Aorta (tissue), 5 donors: ENCODE measurements at regions not wholly inside any gene's neighbourhood (a gene's known extent, or its start where the extent isn't known, plus 50 kb on each side); places are given as distances from the start of the nearest gene placed in this dataset.

Experiments used
- ATAC-seq: fragments of 200-7000 bp; cut with Tn5 transposase; one replicate; pipeline ENCODE4 v1.9.1; 2022; ENCODE audit warnings: moderate library complexity; ENCODE audit not compliant: low FRiP score
- DNase-seq, 2 donors: peaks; one replicate each; pipeline ENCODE4 v3.0.0-alpha.2; 2020
- H3K27ac ChIP-seq, 2 donors: one replicate each; pipeline ENCODE4 v1.5.1; 2013; ENCODE audit warnings: low read length in 2 of 2, mild to moderate bottlenecking in 2 of 2, moderate library complexity in 2 of 2, control low read depth in 1 of 2, inconsistent platforms in 1 of 2, low read depth in 1 of 2
- H3K27me3 ChIP-seq, 2 donors: one replicate each; pipeline ENCODE4 v1.6.1; 2013; ENCODE audit warnings: control low read depth in 1 of 2, low read length in 1 of 2, mild to moderate bottlenecking in 1 of 2, moderate library complexity in 1 of 2; ENCODE audit not compliant: insufficient read depth in 2 of 2, control insufficient read depth in 1 of 2
- H3K36me3 ChIP-seq, 2 donors: one replicate each; pipeline ENCODE4 v1.6.1; 2013; ENCODE audit warnings: control low read depth in 1 of 2, low read length in 1 of 2, mild to moderate bottlenecking in 1 of 2; ENCODE audit not compliant: insufficient read depth in 2 of 2, control insufficient read depth in 1 of 2
- H3K4me1 ChIP-seq, 2 donors: one replicate each; pipeline ENCODE4 v1.6.1; 2013; ENCODE audit warnings: low read length in 2 of 2, control low read depth in 1 of 2, mild to moderate bottlenecking in 1 of 2, moderate library complexity in 1 of 2; ENCODE audit not compliant: insufficient read depth in 2 of 2, control insufficient read depth in 1 of 2
- H3K4me3 ChIP-seq, 2 donors: one replicate each; pipeline ENCODE4 v1.5.1; 2013; ENCODE audit warnings: low read length in 2 of 2, control low read depth in 1 of 2, mild to moderate bottlenecking in 1 of 2
- H3K9me3 ChIP-seq: one replicate; pipeline ENCODE4 v1.6.1; 2013; ENCODE audit warnings: mild to moderate bottlenecking, low read length; ENCODE audit not compliant: control insufficient read depth
- WGBS, 2 donors: extraction: QIAGEN DNeasy Blood & Tissue Kit; methylation state at CpG; one replicate each; pipeline ENCODE4 v1.1.7; 2013; 5-methylcytosine and 5-hydroxymethylcytosine counted together
- intact Hi-C, 2 donors: fragments of 100-400 bp; cut with DNase I; formaldehyde crosslinking; loops; one replicate each; pipeline versions ENCODE4 v1.14.2 to v1.15.0; 2022
- donor health status: healthy with polysubstance abuse.
- donor health status: Bipolar disorder and iron deficiency.
- donor health status: DM: no; HTN: no; CAD: no.
- donor health status: DM: no; HTN: no; CAD: no.
- donor health status: DM: yes; HTN: yes; CAD: no.

- DNase-seq (no peak), ATAC-seq (no peak)
- H3K36me3 ChIP-seq = peaks cover 0 to 2% of the 10 kb centered on the region in 2 donors
Measured at GRCh38 chr2:120981443-120981842, 245.8 kb downstream of the GLI2 start.

GRCh38 chr2:120982598-120982997 is 246.9 kb downstream of the GLI2 start:
- Histone ChIP-seq H3K4me1 (no peaks in the 10 kb centered on the region), H3K27me3 (no peaks in the 10 kb centered on the region), H3K27ac (no peak overlapping the region), H3K9me3 (no peaks in the 10 kb centered on the region), H3K4me3 (no peak overlapping the region), H3K36me3 (peaks cover 2 to 3% of the 10 kb centered on the region in 2 donors)
- WGBS, 2 donors = 82 to 84% methylated on average over 20 of the region's 20 CpGs
- ATAC-seq (no peak), DNase-seq (peak in 1 of 2 donors; percentile 49)
- intact Hi-C loops = no loop called here

More at GRCh38 chr2:120981443-120981842, 245.8 kb downstream of the GLI2 start:
- Histone ChIP-seq H3K9me3 (no peaks in the 10 kb centered on the region), H3K4me1 (no peaks in the 10 kb centered on the region), H3K27ac (no peak overlapping the region), H3K4me3 (no peak overlapping the region), H3K27me3 (no peaks in the 10 kb centered on the region)
- intact Hi-C loops = no loop called here
- WGBS, 2 donors = 80 to 89% methylated on average over 4 of the region's 4 CpGs

GRCh38 chr2:120983344-120983743 is 247.7 kb downstream of the GLI2 start:
- no peaks in the 10 kb centered on the region for H3K9me3 ChIP-seq
- ATAC-seq = no peak
- 56 to 59% methylated on average over 6 of the region's 6 CpGs for WGBS, 2 donors
- no peaks in the 10 kb centered on the region for H3K4me1 ChIP-seq
- no peak for DNase-seq
- peaks cover 3 to 4% of the 10 kb centered on the region in 2 donors for H3K36me3 ChIP-seq
- intact Hi-C loops = no loop called here
- H3K27me3 ChIP-seq = no peaks in the 10 kb centered on the region
- H3K4me3 ChIP-seq = no peak overlapping the region
- no peak overlapping the region for H3K27ac ChIP-seq

GRCh38 chr2:120984046-120984445 is 248.4 kb downstream of the GLI2 start:
- no peak overlapping the region for H3K27ac ChIP-seq
- intact Hi-C loops = no loop called here

GRCh38 chr2:120984452-120985173 is 248.9 kb downstream of the GLI2 start:
- 94 to 96% methylated on average over 28 of the region's 28 CpGs for WGBS, 2 donors
- no peak for ATAC-seq
- Histone ChIP-seq H3K4me1 (no peaks in the 10 kb centered on the region), H3K27me3 (no peaks in the 10 kb centered on the region), H3K9me3 (no peaks in the 10 kb centered on the region), H3K4me3 (no peak overlapping the region), H3K27ac (no peak overlapping the region), H3K36me3 (peaks cover 3 to 11% of the 10 kb centered on the region in 2 donors)
- intact Hi-C loops = no loop called here
- peak in 1 of 2 donors; percentile 53 for DNase-seq

More at GRCh38 chr2:120984046-120984445, 248.4 kb downstream of the GLI2 start:
- 88% methylated on average over 8 of the region's 8 CpGs for WGBS, 2 donors
- no peaks in the 10 kb centered on the region for H3K4me1 ChIP-seq
- peaks cover 3 to 8% of the 10 kb centered on the region in 2 donors for H3K36me3 ChIP-seq
- no peak for ATAC-seq
- H3K27me3 ChIP-seq = no peaks in the 10 kb centered on the region
- DNase-seq = peak in 1 of 2 donors; percentile 42
- H3K4me3 ChIP-seq = no peak overlapping the region
- H3K9me3 ChIP-seq = no peaks in the 10 kb centered on the region

GRCh38 chr2:120985174-120985996 is 249.7 kb downstream of the GLI2 start:
- intact Hi-C loops = no loop called here
- H3K9me3 ChIP-seq = no peaks in the 10 kb centered on the region
- peaks cover 3 to 11% of the 10 kb centered on the region in 2 donors for H3K36me3 ChIP-seq
- WGBS, 2 donors = 92 to 97% methylated on average over 12 of the region's 12 CpGs
- DNase-seq = peak in 1 of 2 donors; percentile 59
- no peaks in the 10 kb centered on the region for H3K27me3 ChIP-seq
- ATAC-seq = no peak
- no peak overlapping the region for H3K27ac ChIP-seq
- H3K4me3 ChIP-seq = no peak overlapping the region
- H3K4me1 ChIP-seq = no peaks in the 10 kb centered on the region

- intact Hi-C loops = no loop called here
- Histone ChIP-seq H3K27me3 (no peaks in the 10 kb centered on the region), H3K4me1 (no peaks in the 10 kb centered on the region), H3K4me3 (no peak overlapping the region), H3K36me3 (peaks cover 3 to 11% of the 10 kb centered on the region in 2 donors), H3K9me3 (no peaks in the 10 kb centered on the region), H3K27ac (no peak overlapping the region)
- no peak for ATAC-seq
- peak in 1 of 2 donors; percentile 66 for DNase-seq
- 86 to 92% methylated on average over 25 to 27 of the region's 27 CpGs for WGBS, 2 donors
Measured at GRCh38 chr2:120985997-120986651, 250.5 kb downstream of the GLI2 start.

- H3K36me3 ChIP-seq = peaks cover 3 to 12% of the 10 kb centered on the region in 2 donors
- 93 to 94% methylated on average over 9 of the region's 9 CpGs for WGBS, 2 donors
- no peak for DNase-seq
Measured at GRCh38 chr2:120986898-120987650, 251.4 kb downstream of the GLI2 start.

More at GRCh38 chr2:120986898-120987650, 251.4 kb downstream of the GLI2 start:
- Histone ChIP-seq H3K27ac (no peak overlapping the region), H3K27me3 (no peaks in the 10 kb centered on the region), H3K4me1 (no peaks in the 10 kb centered on the region), H3K4me3 (no peak overlapping the region), H3K9me3 (no peaks in the 10 kb centered on the region)
- ATAC-seq = no peak
- intact Hi-C loops = no loop called here
